HL-60 (cell line): ENCODE measurements at regions not wholly inside any gene's neighbourhood (a gene's known extent, or its start where the extent isn't known, plus 50 kb on each side); places are given as distances from the start of the nearest gene placed in this dataset.

Source experiments
- DNase-seq, 2 experiments: peaks; one replicate each; pipeline ENCODE4 v3.0.0-alpha.2; 2010 to 2020; ENCODE audit warnings: low read depth in 1 of 2, low spot score in 1 of 2
- H3K27ac ChIP-seq: fragments of 250-450 bp; sonication (Bioruptor Pico); replicated peaks from 2 replicates; pipeline ENCODE4 v1.5.1; 2020; ENCODE audit warnings: mild to moderate bottlenecking, moderate library complexity
- H3K27me3 ChIP-seq: fragments of 250-450 bp; sonication (Bioruptor Pico); 2 replicates; pipeline ENCODE4 v1.5.1; 2021; ENCODE audit warnings: mild to moderate bottlenecking, moderate library complexity; ENCODE audit not compliant: insufficient read depth, poor library complexity, severe bottlenecking
- H3K4me3 ChIP-seq: replicated peaks from 2 replicates; pipeline ENCODE4 v1.5.1; 2011; ENCODE audit warnings: mild to moderate bottlenecking, control low read depth, low read length; ENCODE audit not compliant: insufficient read depth
- CTCF ChIP-seq: IDR thresholded peaks from one replicate; pipeline ENCODE4 v1.5.1; 2011; ENCODE audit warnings: low read length, control low read depth, inconsistent platforms; ENCODE audit not compliant: insufficient read depth
- GABPA ChIP-seq: IDR thresholded peaks from 2 replicates; pipeline ENCODE4 v1.6.1; 2012; ENCODE audit warnings: low read depth
- POLR2AphosphoS5 ChIP-seq: IDR thresholded peaks from 2 replicates; pipeline ENCODE4 v1.6.1; 2012; ENCODE audit warnings: low read depth
- SPI1 ChIP-seq: IDR thresholded peaks from 2 replicates; pipeline ENCODE4 v1.6.1; 2012; ENCODE audit warnings: low read depth, mild to moderate bottlenecking, borderline replicate concordance
- TF ChIP-seq, protein P1 (sequence below): IDR thresholded peaks from 2 replicates; pipeline ENCODE4 v1.6.1; 2012; ENCODE audit warnings: low read depth; ENCODE audit not compliant: insufficient replicate concordance

- DNase-seq, result no peak
- Histone ChIP-seq H3K27ac (no peak overlapping the region), H3K4me3 (no peak overlapping the region), H3K27me3 (no peaks in the 10 kb centered on the region)
- TF ChIP-seq SPI1, result no peak
- no peak for TF ChIP-seq POLR2AphosphoS5
- TF ChIP-seq, protein P1, sequence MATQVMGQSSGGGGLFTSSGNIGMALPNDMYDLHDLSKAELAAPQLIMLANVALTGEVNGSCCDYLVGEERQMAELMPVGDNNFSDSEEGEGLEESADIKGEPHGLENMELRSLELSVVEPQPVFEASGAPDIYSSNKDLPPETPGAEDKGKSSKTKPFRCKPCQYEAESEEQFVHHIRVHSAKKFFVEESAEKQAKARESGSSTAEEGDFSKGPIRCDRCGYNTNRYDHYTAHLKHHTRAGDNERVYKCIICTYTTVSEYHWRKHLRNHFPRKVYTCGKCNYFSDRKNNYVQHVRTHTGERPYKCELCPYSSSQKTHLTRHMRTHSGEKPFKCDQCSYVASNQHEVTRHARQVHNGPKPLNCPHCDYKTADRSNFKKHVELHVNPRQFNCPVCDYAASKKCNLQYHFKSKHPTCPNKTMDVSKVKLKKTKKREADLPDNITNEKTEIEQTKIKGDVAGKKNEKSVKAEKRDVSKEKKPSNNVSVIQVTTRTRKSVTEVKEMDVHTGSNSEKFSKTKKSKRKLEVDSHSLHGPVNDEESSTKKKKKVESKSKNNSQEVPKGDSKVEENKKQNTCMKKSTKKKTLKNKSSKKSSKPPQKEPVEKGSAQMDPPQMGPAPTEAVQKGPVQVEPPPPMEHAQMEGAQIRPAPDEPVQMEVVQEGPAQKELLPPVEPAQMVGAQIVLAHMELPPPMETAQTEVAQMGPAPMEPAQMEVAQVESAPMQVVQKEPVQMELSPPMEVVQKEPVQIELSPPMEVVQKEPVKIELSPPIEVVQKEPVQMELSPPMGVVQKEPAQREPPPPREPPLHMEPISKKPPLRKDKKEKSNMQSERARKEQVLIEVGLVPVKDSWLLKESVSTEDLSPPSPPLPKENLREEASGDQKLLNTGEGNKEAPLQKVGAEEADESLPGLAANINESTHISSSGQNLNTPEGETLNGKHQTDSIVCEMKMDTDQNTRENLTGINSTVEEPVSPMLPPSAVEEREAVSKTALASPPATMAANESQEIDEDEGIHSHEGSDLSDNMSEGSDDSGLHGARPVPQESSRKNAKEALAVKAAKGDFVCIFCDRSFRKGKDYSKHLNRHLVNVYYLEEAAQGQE, result no peak
- TF ChIP-seq CTCF, result no peak
- no peak for TF ChIP-seq GABPA
These were observed 152.4 kb upstream of the SPIN4 start for GRCh38 chrX:63503541-63503940.

- no peaks in the 10 kb centered on the region for H3K27me3 ChIP-seq
- no peak overlapping the region for H3K27ac ChIP-seq
- H3K4me3 ChIP-seq, result no peak overlapping the region
- DNase-seq, result no peak
- TF ChIP-seq, protein P1, result no peak
- TF ChIP-seq GABPA, result no peak
- no peak for TF ChIP-seq CTCF
These were observed 137.6 kb upstream of the SPIN4 start for GRCh38 chrX:63488546-63489373.

- H3K27ac ChIP-seq, result no peak overlapping the region
- no peak overlapping the region for H3K4me3 ChIP-seq
- no peak for DNase-seq
- TF ChIP-seq GABPA, result no peak
- no peak for TF ChIP-seq SPI1
- no peak for TF ChIP-seq CTCF
- TF ChIP-seq, protein P1, result no peak
- no peak for TF ChIP-seq POLR2AphosphoS5
- H3K27me3 ChIP-seq, result no peaks in the 10 kb centered on the region
These were observed 124.1 kb upstream of the SPIN4 start for GRCh38 chrX:63475200-63475599.
